Glutamatergic neuron (in vitro differentiated cells): ENCODE measurements at regions not wholly inside any gene's neighbourhood (a gene's known extent, or its start where the extent isn't known, plus 50 kb on each side); places are given as distances from the start of the nearest gene placed in this dataset.

ENCODE experiments used
- DNase-seq: peaks from one replicate; pipeline ENCODE4 v3.0.0; 2022
- H3K27ac Mint-ChIP-seq: one replicate; pipeline ENCODE4 v1.8.0; 2020; ENCODE audit warnings: mild to moderate bottlenecking, mixed read lengths, inconsistent platforms; ENCODE audit not compliant: unreplicated experiment
- H3K27me3 Mint-ChIP-seq: one replicate; pipeline ENCODE4 v1.8.0; 2020; ENCODE audit warnings: mild to moderate bottlenecking, moderate library complexity, mixed read lengths, inconsistent platforms; ENCODE audit not compliant: unreplicated experiment
- H3K36me3 Mint-ChIP-seq: one replicate; pipeline ENCODE4 v1.8.0; 2020; ENCODE audit warnings: mild to moderate bottlenecking, mixed read lengths, inconsistent platforms; ENCODE audit not compliant: unreplicated experiment
- H3K4me1 Mint-ChIP-seq: one replicate; pipeline ENCODE4 v1.8.0; 2020; ENCODE audit warnings: mild to moderate bottlenecking, low read depth, mixed read lengths, inconsistent platforms; ENCODE audit not compliant: unreplicated experiment
- H3K4me3 Mint-ChIP-seq: one replicate; pipeline ENCODE4 v1.8.0; 2020; ENCODE audit warnings: mild to moderate bottlenecking, mixed read lengths, inconsistent platforms; ENCODE audit not compliant: unreplicated experiment
- H3K9me3 Mint-ChIP-seq: one replicate; pipeline ENCODE4 v1.8.0; 2020; ENCODE audit warnings: mild to moderate bottlenecking, moderate library complexity, mixed read lengths, inconsistent platforms; ENCODE audit not compliant: unreplicated experiment
- TF ChIP-seq, protein P1 (sequence below): fragments of 200-600 bp; sonication (generic); IDR thresholded peaks from one replicate; pipeline ENCODE4 v1.5.0; 2021; ENCODE audit not compliant: partially characterized antibody, unreplicated experiment

DNA sequence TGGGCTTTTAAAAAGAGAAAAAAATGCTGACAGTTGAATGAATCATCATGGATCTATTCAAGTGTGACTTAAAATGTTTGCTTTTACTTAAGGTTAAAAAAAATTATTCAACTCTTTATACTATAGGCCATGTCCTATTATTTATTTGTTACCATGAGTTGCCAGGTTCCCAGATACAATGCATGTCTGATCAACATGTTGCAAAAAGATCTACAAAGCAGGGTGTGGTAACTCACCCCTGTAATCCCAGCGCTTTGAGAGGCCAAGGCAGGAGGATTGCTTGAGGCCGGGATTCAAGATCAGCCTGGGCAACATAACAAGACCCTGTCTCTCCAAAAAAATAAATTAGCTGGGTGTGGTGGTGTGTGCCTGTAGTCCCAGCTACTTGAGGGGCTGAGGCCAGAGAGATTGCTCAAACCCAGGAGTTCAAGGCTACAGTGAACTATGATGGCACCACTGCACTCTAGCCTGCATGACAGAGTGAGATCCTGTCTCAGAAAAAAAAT lies 460.8 kb downstream of the BCAT1 start:
- Mint-ChIP-seq H3K4me1 (peaks cover 23% of the 10 kb centered on the region), H3K27ac (no peak overlapping the region), H3K4me3 (no peak overlapping the region), H3K36me3 (no peaks in the 10 kb centered on the region), H3K9me3 (no peaks in the 10 kb centered on the region), H3K27me3 (no peaks in the 10 kb centered on the region)
- TF ChIP-seq, protein P1, sequence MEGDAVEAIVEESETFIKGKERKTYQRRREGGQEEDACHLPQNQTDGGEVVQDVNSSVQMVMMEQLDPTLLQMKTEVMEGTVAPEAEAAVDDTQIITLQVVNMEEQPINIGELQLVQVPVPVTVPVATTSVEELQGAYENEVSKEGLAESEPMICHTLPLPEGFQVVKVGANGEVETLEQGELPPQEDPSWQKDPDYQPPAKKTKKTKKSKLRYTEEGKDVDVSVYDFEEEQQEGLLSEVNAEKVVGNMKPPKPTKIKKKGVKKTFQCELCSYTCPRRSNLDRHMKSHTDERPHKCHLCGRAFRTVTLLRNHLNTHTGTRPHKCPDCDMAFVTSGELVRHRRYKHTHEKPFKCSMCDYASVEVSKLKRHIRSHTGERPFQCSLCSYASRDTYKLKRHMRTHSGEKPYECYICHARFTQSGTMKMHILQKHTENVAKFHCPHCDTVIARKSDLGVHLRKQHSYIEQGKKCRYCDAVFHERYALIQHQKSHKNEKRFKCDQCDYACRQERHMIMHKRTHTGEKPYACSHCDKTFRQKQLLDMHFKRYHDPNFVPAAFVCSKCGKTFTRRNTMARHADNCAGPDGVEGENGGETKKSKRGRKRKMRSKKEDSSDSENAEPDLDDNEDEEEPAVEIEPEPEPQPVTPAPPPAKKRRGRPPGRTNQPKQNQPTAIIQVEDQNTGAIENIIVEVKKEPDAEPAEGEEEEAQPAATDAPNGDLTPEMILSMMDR, result no peak
- DNase-seq, result no peak

DNA sequence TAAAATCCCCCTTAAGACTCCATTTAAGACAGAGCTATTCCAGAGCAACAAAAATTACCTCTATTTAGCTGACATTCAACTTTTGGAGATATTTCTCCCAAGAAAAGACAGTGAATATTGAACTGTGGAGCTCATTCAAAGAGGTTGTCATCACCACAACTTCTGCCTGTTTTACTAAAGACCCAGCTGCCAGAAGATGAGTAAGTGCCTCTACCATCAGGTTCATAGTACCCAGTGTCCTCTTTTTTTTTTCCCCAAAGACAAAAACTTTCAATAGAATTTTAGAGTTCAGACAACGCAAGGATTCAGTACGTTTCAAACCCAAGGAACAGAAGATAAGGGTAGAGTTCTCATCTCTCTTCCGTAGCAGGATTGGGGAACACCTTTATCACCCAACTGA lies 461.3 kb downstream of the BCAT1 start:
- no peaks in the 10 kb centered on the region for H3K9me3 Mint-ChIP-seq
- DNase-seq, result no peak
- H3K4me1 Mint-ChIP-seq, result peaks cover 23% of the 10 kb centered on the region
- no peak overlapping the region for H3K27ac Mint-ChIP-seq
- TF ChIP-seq, protein P1, result no peak
- H3K4me3 Mint-ChIP-seq, result no peak overlapping the region
- no peaks in the 10 kb centered on the region for H3K27me3 Mint-ChIP-seq
- H3K36me3 Mint-ChIP-seq, result no peaks in the 10 kb centered on the region

DNA sequence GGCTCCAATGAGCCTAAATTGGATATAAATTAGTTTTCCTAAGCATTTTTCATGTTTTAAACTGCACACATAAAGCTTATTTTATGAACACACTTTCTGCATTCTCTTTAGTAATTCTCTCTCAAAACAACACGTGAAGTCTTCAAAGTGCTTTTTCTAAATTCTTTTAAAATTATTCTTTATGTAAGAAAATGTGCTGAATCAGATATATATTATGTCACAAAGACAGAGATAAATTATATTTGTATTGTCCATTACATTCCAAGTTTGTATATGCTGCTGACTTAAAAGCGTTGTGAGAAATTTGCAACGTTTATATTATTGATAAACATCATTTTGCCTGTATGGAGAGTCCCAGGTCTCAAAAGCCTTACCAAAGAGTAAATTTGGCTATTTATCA lies 465.2 kb downstream of the BCAT1 start:
- peaks cover 8% of the 10 kb centered on the region for H3K4me1 Mint-ChIP-seq
- H3K27ac Mint-ChIP-seq, result no peak overlapping the region
- H3K4me3 Mint-ChIP-seq, result no peak overlapping the region
- DNase-seq, result no peak
- H3K9me3 Mint-ChIP-seq, result no peaks in the 10 kb centered on the region
- no peaks in the 10 kb centered on the region for H3K27me3 Mint-ChIP-seq
- TF ChIP-seq, protein P1, result no peak
- no peaks in the 10 kb centered on the region for H3K36me3 Mint-ChIP-seq

DNA sequence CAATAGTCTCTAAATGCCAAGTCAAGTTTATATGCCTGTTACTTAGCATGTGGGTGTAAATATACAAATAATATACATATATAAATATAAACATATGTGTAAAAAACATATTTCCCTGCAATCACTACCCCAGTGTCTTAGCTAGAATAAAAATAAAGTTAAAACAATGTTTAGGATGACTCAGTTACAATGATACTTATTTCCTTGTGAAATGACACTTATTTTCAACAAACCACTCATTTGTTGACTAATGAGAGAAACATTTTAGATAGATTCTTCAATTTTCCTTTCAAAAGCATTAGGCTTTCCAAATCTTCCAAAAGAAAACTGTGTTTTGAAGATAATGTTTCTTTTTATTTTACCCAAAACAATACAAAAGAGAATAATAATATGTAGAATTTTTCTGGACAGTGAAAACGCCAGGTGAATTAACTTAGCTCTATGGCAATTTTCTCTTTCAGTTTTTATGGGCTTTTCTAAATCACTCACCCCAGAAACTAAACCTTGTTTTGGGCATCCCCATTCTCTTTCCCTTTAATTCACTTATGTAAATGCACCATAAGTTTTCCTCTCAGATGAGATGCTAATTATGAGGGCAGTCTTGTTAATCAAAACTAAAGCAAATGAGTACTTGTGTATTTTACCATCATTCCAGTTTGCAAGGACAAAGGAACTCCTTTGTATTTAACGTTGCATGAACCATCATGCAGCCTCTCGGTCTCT lies 465.9 kb downstream of the BCAT1 start:
- no peaks in the 10 kb centered on the region for H3K9me3 Mint-ChIP-seq
- no peaks in the 10 kb centered on the region for H3K36me3 Mint-ChIP-seq
- no peak for DNase-seq
- no peaks in the 10 kb centered on the region for H3K27me3 Mint-ChIP-seq
- TF ChIP-seq, protein P1, result no peak
- H3K27ac Mint-ChIP-seq, result no peak overlapping the region
- H3K4me1 Mint-ChIP-seq, result peaks cover 8% of the 10 kb centered on the region
- no peak overlapping the region for H3K4me3 Mint-ChIP-seq

DNA sequence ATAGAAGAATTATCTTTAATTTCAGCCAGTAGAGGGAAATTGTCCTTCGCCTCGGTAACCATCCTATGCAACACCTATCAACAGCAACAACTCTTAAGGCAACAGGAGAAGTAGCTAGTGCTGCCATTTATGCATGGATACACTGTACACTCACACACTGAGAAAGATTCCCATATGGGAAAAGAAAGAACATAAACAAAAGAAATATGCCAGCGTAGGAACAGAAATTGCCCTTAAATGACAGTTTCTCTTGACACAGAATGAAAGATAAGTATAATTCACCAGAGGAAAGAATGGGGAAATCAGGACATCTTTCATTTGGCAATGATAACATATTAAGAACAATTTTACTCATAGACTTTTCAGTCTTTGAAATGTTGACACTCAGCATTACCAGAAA lies 466.9 kb downstream of the BCAT1 start:
- H3K4me1 Mint-ChIP-seq, result peaks cover 8% of the 10 kb centered on the region

More for the DNA sequence above, 466.9 kb downstream of the BCAT1 start:
- TF ChIP-seq, protein P1, result no peak
- Mint-ChIP-seq H3K27ac (no peak overlapping the region), H3K4me3 (no peak overlapping the region), H3K36me3 (no peaks in the 10 kb centered on the region), H3K27me3 (no peaks in the 10 kb centered on the region), H3K9me3 (no peaks in the 10 kb centered on the region)
- DNase-seq, result no peak
